ENCODE measurements at regions not wholly inside any gene's neighbourhood (a gene's known extent, or its start where the extent isn't known, plus 50 kb on each side); places are given as distances from the start of the nearest gene placed in this dataset.

GRCh38 chr14:50044042-50044651 is 72.2 kb downstream of the VCPKMT start:
- no TSS peak for BruUV-seq (replicated peaks)
- Histone ChIP-seq H3K27ac (ENCODE audit: low read length) (peak overlapping the region; percentile 32), H3K4me1 (ENCODE audit: control insufficient read depth, insufficient read depth, low read length) (peaks cover 20% of the 10 kb centered on the region), H3K36me3 (ENCODE audit: control insufficient read depth, insufficient read depth, low read length) (no peaks in the 10 kb centered on the region), H3K4me3 (ENCODE audit: low read depth in 2 of 2, low read length in 2 of 2) (no peak overlapping the region), H3K27me3 (ENCODE audit: control insufficient read depth, insufficient read depth, low read length) (no peaks in the 10 kb centered on the region), H3K9me3 (ENCODE audit: control insufficient read depth, insufficient read depth, low read depth, low read length) (no peaks in the 10 kb centered on the region)
- CTCF ChIA-PET = interaction anchor here (0.5 kb wide), 1 partner anchor 18 kb away, joined by 3 read pairs; no protein-coding TSS in a partner anchor
- ATAC-seq (no peak), DNase-seq (ENCODE audit: low read depth, low spot score) (no peak)
- TF ChIP-seq SIN3A (IDR thresholded peaks at IDR 0.05; ENCODE audit: borderline replicate concordance, insufficient read depth, low read depth, low read length) = no peak
- no peak for TF ChIP-seq POLR2AphosphoS5 (IDR thresholded peaks at IDR 0.05; ENCODE audit: low read depth, low read length)
- TF ChIP-seq CTCF (IDR thresholded peaks at IDR 0.05) = no peak
- no peak for TF ChIP-seq REST (IDR thresholded peaks at IDR 0.05; ENCODE audit: insufficient read depth in 1 of 2, low read depth in 2 of 2, low read length in 1 of 2)
- no peak for TF ChIP-seq TCF7L2 (IDR thresholded peaks at IDR 0.05; ENCODE audit: low read depth, low read length)
- POLR2A ChIA-PET = no interaction called here
- in situ Hi-C loops (cut with HindIII; ENCODE audit: low pct_unique_long_range_greater_than_20kb, low sequenced_read_pairs) = no loop called here
- intact Hi-C loops (cut with micrococcal nuclease; ENCODE audit: unreplicated experiment) = no loop called here

DNA sequence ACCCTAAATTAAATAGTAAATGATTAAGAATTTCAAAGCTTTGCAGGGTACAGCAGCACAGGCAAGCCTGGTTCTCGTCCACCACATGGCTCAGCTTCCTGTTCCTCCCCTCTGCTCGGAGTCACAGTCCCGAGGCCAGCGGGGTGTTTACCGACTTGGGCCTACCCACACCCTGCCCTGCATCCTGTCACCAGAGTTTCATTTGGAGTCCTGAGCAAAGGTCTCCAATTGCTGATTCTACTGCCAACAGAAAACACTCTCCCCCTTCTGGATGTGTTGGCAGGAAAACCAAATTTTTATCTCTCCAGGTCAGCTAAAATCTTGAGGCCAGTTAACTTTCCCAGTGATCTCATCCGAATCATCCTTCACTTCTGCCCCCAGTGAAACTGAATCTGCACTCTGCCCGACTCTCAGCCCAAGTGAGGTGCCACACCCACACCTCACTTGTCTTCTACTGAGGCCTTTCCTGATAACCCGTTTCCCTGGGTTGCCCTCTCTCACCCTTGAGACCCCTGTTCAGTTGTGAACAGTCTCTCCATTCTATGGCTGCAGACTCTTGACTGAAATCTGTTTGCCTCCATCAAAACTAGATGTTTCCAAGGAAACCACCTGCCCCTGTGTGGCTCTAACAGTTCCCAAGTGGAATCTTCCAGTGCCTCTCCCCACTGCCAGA is 71.2 kb downstream of the VCPKMT start:
- H3K9me3 ChIP-seq (ENCODE audit: control insufficient read depth, insufficient read depth, low read depth, low read length) = no peaks in the 10 kb centered on the region
- in situ Hi-C loops (cut with HindIII; ENCODE audit: low pct_unique_long_range_greater_than_20kb, low sequenced_read_pairs) (no loop called here), intact Hi-C loops (cut with micrococcal nuclease; ENCODE audit: unreplicated experiment) (no loop called here)
- no peaks in the 10 kb centered on the region for H3K36me3 ChIP-seq (ENCODE audit: control insufficient read depth, insufficient read depth, low read length)
- H3K27ac ChIP-seq (ENCODE audit: low read length) = peak overlapping the region; percentile 58; the same call in 1 of the 2 replicates
- no peak for DNase-seq (ENCODE audit: low read depth, low spot score)
- H3K27me3 ChIP-seq (ENCODE audit: control insufficient read depth, insufficient read depth, low read length) = no peaks in the 10 kb centered on the region
- TF ChIP-seq TCF7L2 (IDR thresholded peaks at IDR 0.05; ENCODE audit: low read depth, low read length) (no peak), CTCF (IDR thresholded peaks at IDR 0.05) (no peak), POLR2AphosphoS5 (IDR thresholded peaks at IDR 0.05; ENCODE audit: low read depth, low read length) (no peak), SIN3A (IDR thresholded peaks at IDR 0.05; ENCODE audit: borderline replicate concordance, insufficient read depth, low read depth, low read length) (no peak), REST (IDR thresholded peaks at IDR 0.05; ENCODE audit: insufficient read depth in 1 of 2, low read depth in 2 of 2, low read length in 1 of 2) (no peak)
- ChIA-PET POLR2A (interaction anchor here (0.6 kb wide), 1 partner anchor 19 kb away, joined by 6 read pairs; no protein-coding TSS in a partner anchor), CTCF (no interaction called here)
- H3K4me1 ChIP-seq (ENCODE audit: control insufficient read depth, insufficient read depth, low read length) = peaks cover 17% of the 10 kb centered on the region
- no TSS peak for BruUV-seq (replicated peaks)
- no peak overlapping the region for H3K4me3 ChIP-seq (ENCODE audit: low read depth in 2 of 2, low read length in 2 of 2)
- peak; percentile 45; the same call in 1 of the 2 replicates for ATAC-seq

Measured in Panc1 (cell line).